ENCODE measurements at regions not wholly inside any gene's neighbourhood (a gene's known extent, or its start where the extent isn't known, plus 50 kb on each side); places are given as distances from the start of the nearest gene placed in this dataset.
"Not testable (repeated sequence)": the region's sequence is repeated elsewhere in the genome, so short reads cannot be mapped to it uniquely, and the experiment has no call there.

GRCh38 chr13:73661687-73662425, 472.3 kb downstream of the KLF12 start:
- FAIRE-seq = no peak

DNA sequence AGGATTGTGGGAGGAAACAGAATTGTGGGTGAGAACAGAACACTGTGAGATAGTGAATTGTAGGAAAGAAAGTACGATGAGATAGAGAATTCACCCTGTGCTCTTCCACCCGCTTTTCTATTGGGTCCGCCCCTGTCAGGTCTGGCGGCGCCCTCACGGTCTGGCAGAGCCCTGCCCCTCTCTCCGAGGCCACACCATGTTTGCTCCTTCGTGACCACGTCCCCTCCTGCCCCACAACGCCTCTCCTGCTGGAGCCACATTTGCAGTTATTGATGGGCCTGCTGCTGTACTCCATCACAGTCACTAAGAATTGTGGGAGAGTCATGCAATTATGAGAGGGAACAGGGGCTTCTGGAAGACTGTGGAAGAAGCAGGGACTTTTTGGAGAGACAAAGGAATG, 473.1 kb downstream of the KLF12 start:
- no peak for TF ChIP-seq CTCF (IDR thresholded peaks at IDR 0.05; ENCODE audit: insufficient read depth, missing control alignments)
- FAIRE-seq (no peak), DNase-seq (ENCODE audit: insufficient read length, low spot score) (no peak)

More at GRCh38 chr13:73661687-73662425, 472.3 kb downstream of the KLF12 start:
- TF ChIP-seq CTCF (IDR thresholded peaks at IDR 0.05; ENCODE audit: insufficient read depth, missing control alignments) = no peak
- DNase-seq (ENCODE audit: insufficient read length, low spot score) = no peak

GRCh38 chr13:73658639-73659038, 475.6 kb downstream of the KLF12 start:
- no peak for TF ChIP-seq CTCF (IDR thresholded peaks at IDR 0.05; ENCODE audit: insufficient read depth, missing control alignments)
- no peak for FAIRE-seq
- DNase-seq (ENCODE audit: insufficient read length, low spot score) = no peak

DNA sequence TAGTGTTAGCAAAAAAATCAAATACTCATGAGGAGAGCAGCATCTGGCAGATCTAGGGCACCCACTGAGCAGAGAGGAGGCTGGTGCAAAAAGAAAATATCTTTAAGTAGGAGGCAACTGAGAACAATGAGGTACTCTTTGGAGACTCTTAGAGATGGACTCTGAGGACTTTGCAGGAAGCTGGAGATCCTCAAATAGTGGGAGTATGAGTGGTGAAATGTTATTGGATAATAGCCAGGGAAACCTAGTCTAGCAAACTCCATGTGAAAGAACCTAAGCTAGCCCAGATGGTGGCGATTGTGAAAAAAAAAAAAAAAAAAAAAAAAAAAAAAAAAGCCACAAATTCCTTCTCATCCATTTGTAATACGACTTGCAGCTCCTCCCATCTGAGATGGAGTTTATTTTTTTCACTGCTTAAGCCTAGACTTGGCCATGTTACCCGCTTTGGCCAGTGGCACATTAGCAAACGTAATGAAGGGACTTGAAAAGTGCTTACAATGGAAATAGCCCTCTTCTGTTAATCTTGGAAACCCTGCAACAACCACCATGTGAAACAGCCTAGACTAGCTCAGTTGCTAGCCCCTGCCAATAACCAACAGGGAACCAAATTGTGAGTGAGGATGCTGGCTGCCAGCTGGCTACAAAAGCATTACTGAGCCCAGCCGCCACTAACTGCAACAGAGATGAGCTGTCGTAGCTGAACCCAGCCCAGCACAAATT, 476.2 kb downstream of the KLF12 start:
- FAIRE-seq = no peak
- no peak for TF ChIP-seq CTCF (IDR thresholded peaks at IDR 0.05; ENCODE audit: insufficient read depth, missing control alignments)

GRCh38 chr13:73656863-73657262, 477.3 kb downstream of the KLF12 start:
- DNase-seq (ENCODE audit: insufficient read length, low spot score) = no peak
- FAIRE-seq = no peak

More for the DNA sequence above, 476.2 kb downstream of the KLF12 start:
- DNase-seq (ENCODE audit: insufficient read length, low spot score) = no peak

DNA sequence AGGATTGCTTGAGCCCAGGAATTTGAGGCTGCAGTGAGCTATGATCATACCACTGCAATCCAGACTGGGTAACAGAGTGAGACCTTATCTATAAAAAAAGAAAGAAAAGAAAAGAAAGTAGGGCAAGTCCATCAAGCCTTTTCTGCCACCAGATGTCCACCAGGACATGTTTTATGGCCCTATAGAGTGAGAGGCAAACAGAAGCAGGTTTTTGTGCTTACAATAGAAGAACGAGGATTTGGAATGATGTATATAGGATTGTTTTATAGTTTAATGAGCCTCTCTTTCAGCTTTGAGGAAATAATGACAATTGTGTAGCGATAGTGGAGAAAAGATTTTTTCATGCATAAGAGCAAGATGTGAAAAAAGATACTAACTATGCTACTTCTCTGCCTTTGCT, 480.5 kb downstream of the KLF12 start:
- FAIRE-seq (no peak), DNase-seq (ENCODE audit: insufficient read length, low spot score) (no peak)
- no peak for TF ChIP-seq CTCF (IDR thresholded peaks at IDR 0.05; ENCODE audit: insufficient read depth, missing control alignments)

More at GRCh38 chr13:73656863-73657262, 477.3 kb downstream of the KLF12 start:
- TF ChIP-seq CTCF (IDR thresholded peaks at IDR 0.05; ENCODE audit: insufficient read depth, missing control alignments) = no peak

DNA sequence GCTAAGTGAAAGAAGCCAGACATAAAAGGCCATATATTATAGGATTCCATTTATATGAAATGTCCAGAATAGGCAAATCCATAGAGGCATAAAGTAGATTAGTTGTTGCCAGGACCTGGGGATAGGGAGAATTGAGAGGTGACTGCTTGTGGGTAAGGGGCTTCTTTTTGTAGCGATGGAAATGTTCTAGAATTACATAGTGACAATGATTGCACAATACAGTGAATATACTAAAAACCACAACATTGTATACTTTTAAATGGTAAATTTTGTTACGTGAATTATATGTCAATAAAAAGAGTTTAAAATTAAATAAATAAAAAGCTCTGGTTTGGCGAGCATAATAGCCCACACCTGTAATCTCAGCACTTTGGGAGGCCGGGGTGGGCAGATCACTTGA, 486.8 kb downstream of the KLF12 start:
- DNase-seq (ENCODE audit: insufficient read length, low spot score) (no peak), FAIRE-seq (no peak)
- no peak for TF ChIP-seq CTCF (IDR thresholded peaks at IDR 0.05; ENCODE audit: insufficient read depth, missing control alignments)

GRCh38 chr13:73640476-73641179, 493.6 kb downstream of the KLF12 start:
- DNase-seq (ENCODE audit: insufficient read length, low spot score); FAIRE-seq: not testable (repeated sequence)

Measured in D721Med (cell line).